CD4-positive, alpha-beta T cell treated with Interleukin-1 beta for 1 hour (primary cell): ENCODE measurements at regions not wholly inside any gene's neighbourhood (a gene's known extent, or its start where the extent isn't known, plus 50 kb on each side); places are given as distances from the start of the nearest gene placed in this dataset.
"Not testable (repeated sequence)": the region's sequence is repeated elsewhere in the genome, so short reads cannot be mapped to it uniquely, and the experiment has no call there.

ENCODE experiments used
- DNase-seq, 2 donors: peaks; one replicate each; pipeline ENCODE4 v3.0.0-alpha.2; 2020 to 2022

DNA sequence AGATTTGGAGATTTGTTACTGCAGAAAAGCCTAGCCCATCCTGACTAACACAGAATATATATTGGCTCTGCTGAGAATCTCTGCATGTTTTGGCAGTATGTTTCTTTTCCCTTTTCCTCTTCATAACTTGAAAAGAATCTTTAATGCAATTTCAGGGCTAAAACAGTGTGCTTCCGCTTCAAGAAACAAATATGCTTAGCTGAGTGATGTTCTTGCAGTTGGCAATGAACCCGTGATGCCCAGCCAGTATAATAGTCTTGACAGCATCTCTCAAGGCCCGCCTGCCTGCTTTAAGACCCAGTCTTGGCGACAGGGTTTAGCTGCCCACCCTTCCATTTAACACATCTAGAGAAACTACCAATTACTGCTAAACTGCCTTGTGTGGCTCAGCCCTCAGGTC, 184.5 kb downstream of the INO80D start:
- no peak for DNase-seq

DNA sequence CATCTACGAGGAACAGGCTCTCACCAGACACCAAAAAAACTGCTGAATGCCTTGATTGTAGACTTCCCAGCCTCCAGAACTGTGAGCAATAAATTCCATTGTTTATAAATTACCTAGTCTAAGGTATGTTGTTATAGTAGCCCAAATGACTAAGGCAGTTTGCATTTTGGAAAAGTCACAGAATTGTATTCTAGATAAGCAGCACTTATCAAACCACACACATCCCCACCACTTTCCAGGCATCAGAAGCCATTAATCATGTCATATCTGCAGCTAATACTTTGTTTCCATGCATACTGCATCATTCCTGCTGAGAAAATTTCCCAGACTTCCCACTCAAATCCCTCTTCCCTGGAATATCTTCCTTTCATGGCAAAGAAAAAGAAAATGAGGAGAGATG, 187.2 kb downstream of the INO80D start:
- no peak for DNase-seq

DNA sequence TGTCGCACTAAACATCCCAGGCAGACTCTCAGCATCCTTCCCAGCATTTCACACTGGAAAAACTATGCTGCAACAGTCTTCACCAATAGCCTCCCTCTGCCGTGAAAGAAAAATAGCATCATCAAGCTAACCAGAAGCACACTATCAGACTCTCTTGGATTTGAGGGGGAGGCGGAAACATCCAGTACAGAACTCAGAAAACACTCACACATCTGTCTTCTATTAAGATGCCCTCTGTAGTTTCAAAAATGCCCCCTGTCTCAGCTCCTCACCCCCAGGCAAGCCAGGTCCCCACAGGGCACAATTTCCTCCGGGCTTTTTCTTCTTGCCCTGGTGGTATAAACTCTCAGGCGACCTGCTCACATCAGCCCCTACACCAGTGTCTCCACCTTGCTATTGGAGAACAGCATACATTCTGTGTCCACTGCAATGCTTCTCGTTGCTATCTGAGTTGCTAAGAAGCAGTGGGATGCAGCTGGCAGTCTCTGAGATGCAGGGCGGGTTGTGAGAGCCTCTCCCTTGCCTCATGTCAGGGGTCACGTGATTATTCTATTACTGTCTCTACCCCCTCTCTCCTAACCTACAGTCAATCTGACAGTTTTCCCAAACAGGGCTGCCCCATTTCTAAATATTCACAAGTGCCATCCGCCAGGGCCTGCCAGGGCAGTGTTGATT, 189.9 kb downstream of the INO80D start:
- no peak for DNase-seq

GRCh38 chr2:205892665-205893259, 193.2 kb downstream of the INO80D start:
- no peak for DNase-seq

- DNase-seq: no peak
Measured at GRCh38 chr2:205892251-205892655, 193.7 kb downstream of the INO80D start.

DNA sequence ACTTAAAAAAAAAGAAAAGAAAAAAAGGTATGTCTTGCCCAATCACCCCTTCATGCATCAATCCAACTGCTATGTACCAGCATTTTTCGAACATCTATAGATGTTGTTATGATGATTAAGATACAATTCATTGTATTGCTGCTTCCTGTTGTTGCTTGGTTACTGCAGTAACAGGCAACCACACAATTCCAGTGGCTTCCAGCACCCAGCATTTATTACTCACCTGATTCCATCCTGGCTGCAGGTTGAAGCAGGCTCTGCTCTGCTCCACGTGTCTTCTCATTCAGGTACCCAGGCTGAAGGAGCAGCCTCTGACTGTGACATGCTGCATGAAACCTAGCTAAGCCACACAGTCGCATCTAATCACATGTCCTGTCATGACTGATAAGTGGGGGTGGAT, 196.9 kb downstream of the INO80D start:
- no peak for DNase-seq

DNA sequence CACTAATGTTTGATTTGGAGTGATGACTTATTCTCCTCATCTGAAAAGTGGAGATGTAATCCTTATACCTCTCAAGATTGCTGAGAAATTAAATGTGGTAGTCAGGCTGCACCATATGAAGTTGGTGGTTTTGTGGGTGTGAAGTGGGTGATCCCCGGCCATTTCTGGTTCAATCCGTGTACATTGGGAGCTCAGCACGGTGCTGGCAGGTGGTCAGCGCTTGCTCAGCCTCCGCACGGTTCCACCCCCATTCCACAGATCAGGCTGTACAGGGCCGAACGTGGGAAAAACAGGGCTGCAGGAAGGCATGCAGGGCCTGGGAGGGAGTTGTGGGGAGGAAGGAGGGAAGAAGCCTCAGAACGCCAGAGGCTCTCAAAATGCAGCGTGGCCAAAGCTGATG, 198.3 kb downstream of the INO80D start:
- no peak for DNase-seq

- DNase-seq: peak; percentile 35 to 46
Measured at GRCh38 chr2:205885492-205886099, 200.4 kb downstream of the INO80D start.

GRCh38 chr2:205883965-205884364, 201.7 kb downstream of the NRP2 start:
- DNase-seq: no peak

- DNase-seq: no peak
Measured at GRCh38 chr2:205882806-205883425, 200.6 kb downstream of the NRP2 start.

- no peak for DNase-seq
Measured at GRCh38 chr2:205880048-205880447, 197.7 kb downstream of the NRP2 start.

DNA sequence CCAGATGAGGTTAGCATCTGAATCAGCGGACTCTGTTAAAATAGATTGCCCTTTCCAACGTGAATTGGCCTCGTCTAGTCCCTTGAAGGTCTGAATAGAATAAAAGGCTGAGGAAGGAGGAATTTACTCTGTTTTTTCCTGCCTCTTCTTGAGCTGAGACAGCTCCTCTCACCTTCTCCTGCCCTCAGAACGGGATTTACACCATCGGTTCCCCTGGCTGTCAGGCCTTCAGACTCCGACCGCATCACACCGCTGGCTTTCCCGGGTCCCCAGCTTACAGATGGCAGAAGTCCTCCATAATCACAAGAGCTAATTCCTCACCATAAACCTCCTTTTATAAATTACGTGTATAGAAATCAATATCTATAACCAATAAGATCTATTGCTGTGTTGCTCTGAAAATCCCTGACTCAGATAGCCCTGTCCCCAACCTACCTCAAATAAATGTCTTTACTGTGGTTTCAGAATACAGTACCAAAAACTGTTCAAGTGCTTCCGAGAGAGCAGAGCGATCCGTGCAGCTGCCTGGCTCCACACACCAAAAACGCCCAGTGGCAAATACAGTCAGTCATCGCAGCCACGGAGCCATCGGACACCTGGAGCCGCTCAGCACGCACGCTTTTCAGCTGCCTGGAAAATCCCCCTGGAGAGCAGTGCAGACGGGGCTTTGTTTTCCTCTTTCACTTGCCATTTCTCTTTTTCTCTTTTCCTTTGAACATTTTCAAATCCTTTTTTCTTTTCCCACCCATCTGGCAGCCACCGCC, 196.9 kb downstream of the NRP2 start:
- DNase-seq: no peak

DNA sequence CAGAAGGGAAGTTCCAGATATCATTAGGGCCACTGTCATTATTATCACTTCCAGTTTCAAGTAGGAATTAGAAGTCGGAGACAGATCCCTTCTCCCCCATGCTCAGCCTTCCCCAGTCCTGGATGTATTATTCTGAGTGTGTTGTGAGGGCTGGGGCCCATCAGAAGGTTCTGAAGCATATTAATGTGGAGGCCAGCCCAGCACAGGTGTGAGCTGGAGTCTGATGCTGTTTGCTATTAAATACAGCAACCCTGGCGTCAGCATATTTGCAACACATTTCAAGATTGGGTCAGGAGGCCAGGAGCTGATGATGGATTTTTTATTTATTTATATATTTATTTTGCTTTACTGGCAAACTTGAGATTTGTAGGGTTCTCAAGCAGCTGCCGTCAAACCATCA, 195.2 kb downstream of the NRP2 start:
- DNase-seq: no peak

DNA sequence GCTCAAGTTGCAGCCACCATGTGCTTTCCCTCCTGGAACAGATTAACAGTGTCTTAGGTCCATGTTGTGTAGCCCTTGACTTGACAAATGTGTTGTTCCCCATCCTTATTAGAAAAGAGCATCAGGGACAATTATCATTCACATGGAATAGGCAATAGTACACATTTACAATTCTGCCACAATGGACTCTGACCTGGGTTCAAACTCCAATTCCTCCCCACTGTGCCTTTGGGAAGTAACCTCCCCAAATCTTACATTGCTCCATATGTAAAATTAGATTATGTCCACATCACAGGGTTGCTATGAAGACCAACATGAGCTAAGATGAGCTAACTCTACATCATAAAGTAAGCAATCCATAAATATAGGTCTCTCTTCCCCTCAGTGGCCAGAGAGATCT, 193.8 kb downstream of the NRP2 start:
- no peak for DNase-seq

GRCh38 chr2:205872716-205873115, 190.4 kb downstream of the NRP2 start:
- no peak for DNase-seq

DNA sequence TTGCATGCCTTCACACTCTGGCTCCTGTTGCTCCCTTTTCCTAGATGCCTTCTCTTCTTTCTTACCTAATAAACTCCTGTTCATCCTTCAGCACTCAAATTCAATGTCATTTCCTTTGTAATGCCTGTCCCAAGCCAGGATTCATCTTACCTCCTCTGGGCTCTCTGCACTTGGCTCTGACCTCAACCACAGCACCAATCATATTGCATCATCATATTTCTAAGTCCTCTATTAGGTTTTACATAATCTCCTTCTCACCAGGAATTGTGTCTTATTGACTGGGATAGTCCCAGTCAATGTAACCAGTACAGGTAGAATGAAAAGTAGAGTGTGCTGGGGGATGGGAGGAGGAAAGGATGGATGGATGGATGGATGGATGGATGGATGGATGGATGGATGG, 187.1 kb downstream of the NRP2 start:
- DNase-seq: no peak

DNA sequence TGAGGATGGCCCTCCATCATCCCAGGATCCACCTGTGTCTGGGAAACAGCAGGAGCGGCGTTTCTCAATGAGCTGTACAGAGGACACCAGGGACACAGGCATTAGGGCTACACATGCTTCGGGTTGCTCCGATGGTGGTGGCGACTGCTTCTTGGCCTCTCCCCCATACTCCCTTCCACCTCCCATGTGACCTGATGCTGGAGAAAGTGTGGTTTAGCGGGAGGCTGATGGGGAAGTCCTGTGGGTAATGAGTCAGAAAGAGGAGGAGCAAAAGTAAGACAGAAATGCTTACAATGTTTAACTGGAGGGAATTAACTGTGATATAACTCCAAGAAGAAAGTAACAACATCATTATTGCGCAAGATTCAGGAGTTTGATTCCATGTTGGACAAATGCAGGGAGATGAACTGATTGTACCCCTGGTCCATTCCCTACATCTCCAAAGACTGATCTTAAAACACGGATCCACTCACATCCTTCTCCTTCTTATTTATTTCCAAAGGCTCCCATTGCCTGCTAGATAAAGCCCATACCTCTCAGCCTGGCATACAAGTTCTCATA, 186.6 kb downstream of the NRP2 start:
- peak in 1 of 2 donors; percentile 53 for DNase-seq

GRCh38 chr2:205868053-205868452, 185.8 kb downstream of the NRP2 start:
- DNase-seq: no peak

DNA sequence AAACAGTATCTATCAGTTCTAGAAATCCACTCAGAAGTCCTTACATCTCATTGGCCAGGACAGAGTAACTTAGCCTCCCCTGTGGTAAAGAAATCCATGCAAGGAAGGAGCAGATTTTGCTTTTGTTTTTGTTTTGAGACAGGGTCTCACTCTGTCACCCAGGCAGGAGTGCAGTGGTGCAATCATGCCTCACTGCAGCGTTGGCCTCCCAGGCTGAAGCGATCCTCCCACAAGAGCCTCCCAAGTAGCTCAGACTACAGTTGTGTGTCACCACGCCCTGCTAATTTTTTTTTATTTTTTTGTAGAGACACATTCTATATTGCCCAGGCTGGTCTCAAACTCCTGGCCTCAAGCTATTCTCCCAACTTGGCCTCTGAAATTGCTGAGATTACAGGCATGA, 185.1 kb downstream of the NRP2 start:
- no peak for DNase-seq

GRCh38 chr2:205865905-205866441, 183.7 kb downstream of the NRP2 start:
- no peak for DNase-seq

DNA sequence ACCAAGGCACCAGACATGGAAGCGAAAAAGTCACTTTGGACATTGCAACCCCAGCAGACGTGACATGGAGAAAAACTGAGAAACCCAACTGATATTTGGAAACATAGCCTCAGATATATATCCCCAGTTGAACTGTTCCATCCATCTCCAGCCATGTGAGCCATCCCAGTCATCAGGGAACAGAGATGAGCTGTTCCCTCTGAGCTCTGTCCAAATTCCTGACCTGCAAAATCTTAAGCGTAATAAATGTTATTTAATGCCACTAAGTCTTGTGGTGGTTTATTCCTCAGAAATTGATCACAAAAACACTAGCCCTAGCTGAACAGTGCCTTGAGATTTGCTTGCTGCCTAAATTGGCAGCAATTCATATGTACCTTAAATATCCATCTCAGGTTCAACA, 182.8 kb downstream of the NRP2 start:
- no peak for DNase-seq

DNA sequence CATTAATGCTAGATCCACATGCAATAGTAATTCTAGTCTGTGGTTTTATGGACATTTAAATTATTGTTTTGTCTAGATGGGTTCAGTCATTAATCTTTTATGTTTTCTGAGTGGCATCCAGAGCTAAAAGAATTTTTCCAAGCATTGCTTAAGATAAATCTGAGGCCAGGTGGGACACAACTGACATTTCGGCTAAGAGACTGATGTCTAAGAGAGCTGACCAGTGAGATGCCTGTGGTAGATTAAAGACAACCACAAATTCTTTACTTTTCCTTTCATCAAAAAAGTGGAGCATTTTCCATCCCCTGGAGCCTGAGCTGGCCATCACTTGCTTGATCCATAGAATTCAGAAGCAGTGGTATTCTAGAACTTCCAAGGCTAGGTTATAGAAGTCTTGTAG, 182.2 kb downstream of the NRP2 start:
- no peak for DNase-seq

DNA sequence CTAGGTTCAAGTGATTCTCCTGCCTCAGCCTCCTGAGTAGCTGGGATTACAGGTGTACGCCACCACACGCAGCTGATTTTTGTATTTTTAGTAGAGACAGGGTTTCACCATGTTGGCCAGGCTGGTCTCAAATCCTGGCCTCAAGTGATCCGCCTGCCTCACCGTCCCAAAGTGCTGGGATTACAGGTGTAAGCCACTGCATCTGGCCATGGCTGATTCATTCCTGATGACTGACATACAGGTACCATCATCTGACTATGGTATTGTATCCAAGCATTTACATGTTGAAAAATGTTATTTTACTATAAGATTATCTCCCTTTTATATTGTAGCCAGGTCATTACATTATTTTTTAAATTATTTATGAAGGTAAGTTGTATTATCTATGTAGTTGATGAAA, 180.5 kb downstream of the NRP2 start:
- not testable (repeated sequence) for DNase-seq
